NCI-H1105 (cell line): ENCODE measurements at regions not wholly inside any gene's neighbourhood (a gene's known extent, or its start where the extent isn't known, plus 50 kb on each side); places are given as distances from the start of the nearest gene placed in this dataset.

Experiments
- DNase-seq: peaks from one replicate; lab custom pipeline; 2025; lab: John Stamatoyannopoulos, UW

DNA sequence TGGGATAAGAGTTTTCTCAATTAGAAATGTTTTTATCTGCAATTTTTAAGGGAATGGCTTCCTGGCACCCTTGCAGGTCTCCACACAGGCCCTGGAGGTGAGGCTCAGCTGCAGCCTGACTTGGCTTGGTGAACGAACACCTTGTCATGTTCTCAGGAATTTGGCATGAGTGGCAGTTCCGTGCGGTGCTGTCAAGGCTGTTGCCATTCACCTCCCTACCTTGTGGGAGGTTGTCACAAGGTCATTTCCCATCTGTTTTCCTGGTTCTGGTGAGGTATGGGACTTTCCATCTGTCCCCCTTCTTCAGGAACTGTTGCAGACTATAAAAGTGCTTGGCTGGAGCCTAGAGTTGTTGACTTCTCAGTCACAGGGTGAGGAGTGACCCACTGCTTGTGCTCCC is 82.9 kb downstream of the ELOVL4 start:
- no peak for DNase-seq

DNA sequence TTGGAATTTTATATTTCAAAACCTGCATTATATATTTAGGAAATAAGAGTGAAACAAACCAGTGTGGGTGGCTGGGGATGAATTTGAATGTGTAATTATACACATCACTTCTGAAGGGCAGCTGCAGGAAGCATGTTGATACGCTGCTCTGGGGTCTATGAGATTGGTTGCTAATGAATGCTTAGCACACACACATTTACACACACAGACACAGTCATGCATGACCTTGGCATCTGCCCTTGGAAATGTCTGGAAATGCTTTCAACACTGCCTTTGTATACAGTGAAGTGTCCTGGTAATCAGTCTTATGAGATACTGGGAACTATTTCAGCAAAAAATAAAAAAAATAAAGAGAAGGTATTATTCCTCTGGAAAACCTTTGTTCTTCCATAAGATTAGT is 83.4 kb downstream of the ELOVL4 start:
- peak; percentile 45 for DNase-seq

GRCh38 chr6:79863566-79863965 is 83.8 kb downstream of the ELOVL4 start:
- DNase-seq, result no peak

DNA sequence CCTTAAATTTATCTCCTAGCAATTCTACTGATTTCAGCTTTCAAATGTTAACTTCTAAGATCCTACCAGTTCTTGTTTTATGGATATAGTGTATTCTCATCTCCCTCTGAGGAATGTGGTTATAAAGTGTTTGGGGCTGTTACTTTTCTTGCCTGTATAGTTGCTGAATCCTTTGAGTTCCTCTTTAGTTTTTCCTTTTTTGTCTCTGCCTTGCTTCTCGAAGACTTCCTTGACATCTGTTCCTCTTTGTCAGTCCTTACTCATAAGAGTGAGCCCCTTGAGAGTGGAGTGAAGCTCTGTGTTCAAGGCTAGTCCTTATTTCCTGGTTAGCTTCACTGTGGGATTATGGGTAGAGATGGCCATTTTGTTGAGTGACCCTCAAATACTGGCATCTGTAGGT is 84.6 kb downstream of the ELOVL4 start:
- no peak for DNase-seq

DNA sequence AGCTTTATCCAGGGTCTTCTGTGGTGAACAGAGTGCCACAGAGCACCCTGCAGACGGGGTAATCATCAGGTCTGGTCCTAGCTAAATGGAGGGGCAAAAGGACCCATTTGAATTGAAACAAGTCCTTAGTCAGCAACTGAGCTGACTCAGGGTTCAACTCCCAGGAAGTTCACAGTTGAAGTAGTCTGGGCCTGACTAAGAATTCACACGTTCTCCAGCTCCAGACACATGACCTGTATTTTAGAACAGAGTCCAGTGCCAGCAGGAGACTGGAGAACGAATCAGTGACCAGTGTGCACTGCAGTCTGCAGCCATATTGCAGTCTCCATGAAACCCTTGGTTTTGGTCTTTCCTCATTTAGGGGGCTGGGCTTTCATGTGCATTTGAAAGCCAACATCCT is 85.2 kb downstream of the ELOVL4 start:
- no peak for DNase-seq

DNA sequence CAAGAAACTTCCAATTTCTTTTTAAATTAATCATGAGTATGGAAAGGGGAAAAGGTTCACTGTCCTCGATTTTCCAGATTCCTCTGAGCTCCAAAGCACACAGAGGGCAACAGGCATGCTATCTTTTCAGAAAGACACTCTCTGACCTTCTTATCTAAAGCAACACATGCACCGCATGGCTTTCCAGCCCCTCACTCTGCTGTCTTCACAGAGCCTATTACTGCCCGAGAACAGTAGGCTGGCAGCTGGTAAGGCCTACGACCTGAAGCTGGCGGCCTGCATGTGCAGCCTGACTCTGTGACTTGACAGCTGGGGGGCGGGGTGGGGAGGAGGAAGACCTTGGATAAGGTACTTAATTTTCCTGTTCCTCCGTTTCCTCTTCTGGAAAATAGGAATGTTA is 86.3 kb downstream of the ELOVL4 start:
- no peak for DNase-seq

DNA sequence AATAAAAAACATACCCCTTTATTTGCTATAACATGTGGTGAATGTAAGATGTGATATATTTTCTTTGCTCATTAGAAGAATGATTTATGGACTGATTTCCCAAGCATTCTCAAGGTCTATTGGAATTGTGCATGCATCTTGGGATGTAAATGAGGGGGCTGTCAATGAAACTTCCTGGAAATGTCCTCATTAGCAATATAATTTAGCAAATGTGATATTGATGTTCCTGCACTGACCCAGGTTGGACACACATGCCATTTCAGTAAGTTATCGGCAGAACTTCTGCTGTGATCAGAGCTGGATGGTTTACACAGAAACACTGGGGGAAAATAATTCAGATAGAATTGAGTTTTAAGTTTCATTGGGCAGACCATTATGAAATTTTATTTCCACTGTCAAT is 99.9 kb downstream of the ELOVL4 start:
- DNase-seq, result no peak

- no peak for DNase-seq
These were observed 104.8 kb downstream of the ELOVL4 start for GRCh38 chr6:79842376-79843040.

- DNase-seq, result no peak
These were observed 105.6 kb downstream of the ELOVL4 start for GRCh38 chr6:79841577-79842375.

DNA sequence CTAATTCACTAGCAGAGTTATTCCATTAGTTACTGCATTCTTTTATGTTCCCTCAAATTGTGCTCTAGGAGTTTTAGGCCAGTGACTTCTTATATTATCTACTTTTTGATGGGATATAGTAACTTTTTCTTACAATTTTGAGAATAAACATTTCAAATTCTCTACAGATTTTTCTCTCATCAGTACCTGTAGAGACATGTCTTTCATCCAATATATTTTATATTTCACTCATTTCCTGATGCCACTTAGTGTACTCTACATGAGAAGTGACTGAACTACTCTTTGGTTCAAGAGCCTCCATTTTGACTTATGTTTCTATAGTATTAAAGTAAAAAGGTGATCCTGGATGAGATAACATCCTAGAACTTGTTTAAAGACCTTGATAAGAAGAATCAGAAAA is 108.5 kb downstream of the ELOVL4 start:
- DNase-seq, result no peak

DNA sequence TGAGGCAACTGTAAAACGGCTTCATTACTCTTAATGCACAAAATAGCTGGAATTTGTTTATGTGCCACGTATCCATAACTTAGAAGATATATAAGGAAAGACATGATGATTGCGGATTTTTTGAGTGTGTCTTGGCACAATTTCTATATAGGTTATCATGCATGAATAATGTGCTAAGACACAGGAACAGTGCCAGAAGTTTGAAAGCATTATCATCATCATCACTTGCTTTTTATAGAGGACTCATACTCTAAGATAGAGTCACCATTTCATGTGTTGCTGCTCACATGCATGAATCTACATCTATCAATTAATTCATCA is 113.4 kb downstream of the ELOVL4 start:
- no peak for DNase-seq

DNA sequence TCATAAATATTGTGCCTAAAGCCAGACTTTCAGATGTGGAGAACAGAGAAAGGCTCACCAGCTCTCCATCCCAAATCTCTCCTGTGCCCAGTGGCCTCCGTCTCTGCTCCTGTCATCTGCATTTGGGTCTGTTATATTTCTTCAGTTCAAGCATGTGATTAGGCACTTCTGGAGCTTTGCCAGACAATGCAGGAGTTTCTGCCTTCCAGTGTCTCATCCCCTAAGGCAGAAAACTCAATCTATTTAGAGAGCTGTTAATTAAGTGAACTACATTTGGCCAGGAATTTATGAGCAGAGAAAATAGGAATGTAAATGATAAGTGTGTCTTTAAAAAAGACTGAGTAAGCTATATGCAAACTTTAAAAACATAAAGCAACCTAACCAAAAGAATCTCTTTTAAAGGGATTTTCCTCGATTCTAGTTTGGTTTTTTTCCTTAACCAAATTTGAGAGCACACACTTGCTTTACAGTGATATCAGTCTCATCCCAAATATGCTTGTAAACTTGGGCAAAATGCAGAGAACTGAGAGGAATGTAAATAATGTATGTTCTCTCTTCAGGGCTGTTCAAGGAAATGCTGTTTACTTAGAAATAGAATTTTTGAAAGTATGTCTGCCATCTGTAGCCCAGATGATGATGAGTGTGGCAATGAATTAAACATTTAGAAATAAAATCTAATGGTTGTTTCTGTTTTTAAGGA is 113.9 kb downstream of the ELOVL4 start:
- DNase-seq, result peak; percentile 58

- no peak for DNase-seq
These were observed 114.6 kb downstream of the ELOVL4 start for GRCh38 chr6:79832723-79833122.

DNA sequence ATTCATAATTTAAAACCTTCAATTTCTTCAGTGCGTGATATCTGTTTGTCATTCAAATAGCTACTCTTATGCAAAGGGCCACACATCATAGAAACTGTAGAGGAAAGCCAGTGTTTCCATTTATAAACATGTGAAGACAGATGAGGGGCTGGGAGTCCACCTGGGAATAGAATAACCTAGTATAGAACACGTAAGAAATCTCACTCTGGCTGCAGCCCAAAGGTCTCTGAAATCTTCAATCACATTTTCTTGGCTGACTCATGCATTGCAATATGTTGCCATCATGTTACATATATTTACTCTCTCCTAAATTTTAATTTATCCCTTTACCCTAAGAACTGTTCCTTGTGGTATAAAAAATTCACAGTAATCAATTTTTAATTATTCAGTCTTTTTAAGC is 123.2 kb downstream of the ELOVL4 start:
- no peak for DNase-seq

- DNase-seq, result no peak
These were observed 125.5 kb downstream of the ELOVL4 start for GRCh38 chr6:79821859-79822258.

DNA sequence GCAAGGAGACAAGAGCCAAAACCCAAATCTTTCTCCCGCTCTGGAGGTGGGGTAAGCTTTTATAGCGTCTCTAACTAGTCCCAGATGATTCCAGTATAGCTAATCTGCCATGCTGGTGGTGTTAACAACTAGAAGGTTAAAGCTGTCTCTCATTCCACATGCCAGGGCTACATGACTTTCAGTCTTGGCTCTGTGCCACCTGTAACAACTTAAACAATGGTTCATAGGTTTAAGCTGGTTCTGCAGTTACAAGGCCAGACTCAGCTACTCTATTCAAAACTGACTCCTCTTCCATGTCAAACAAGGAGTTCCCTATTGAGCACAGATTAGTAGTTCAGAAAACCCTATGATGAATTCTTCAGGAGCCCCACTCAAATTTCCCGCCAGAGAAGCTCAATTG is 128.9 kb downstream of the ELOVL4 start:
- peak; percentile 33 for DNase-seq

GRCh38 chr6:79814940-79815339 is 132.4 kb downstream of the ELOVL4 start:
- no peak for DNase-seq

GRCh38 chr6:79813854-79814709 is 133.3 kb downstream of the ELOVL4 start:
- peak; percentile 71 for DNase-seq

- no peak for DNase-seq
These were observed 134.1 kb downstream of the ELOVL4 start for GRCh38 chr6:79813143-79813850.

DNA sequence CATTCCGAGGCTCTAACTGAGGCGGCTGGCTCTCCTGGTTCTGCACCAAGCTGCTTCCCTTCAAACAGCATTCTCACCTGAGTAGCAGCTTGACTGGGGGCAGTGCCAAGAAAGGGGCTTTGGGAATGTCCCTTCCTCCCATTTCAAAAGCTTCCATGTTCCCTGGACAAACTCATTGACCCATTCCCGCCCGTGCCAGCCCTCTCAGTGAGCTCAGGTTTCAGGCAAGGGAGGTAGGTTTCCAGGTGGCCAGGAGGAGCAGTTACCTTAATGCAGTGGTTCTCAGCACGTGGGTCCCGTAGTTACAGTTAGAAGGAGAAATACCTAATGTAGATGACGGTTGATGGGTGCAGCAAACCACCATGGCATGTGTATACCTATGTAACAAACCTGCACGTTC is 135.2 kb downstream of the ELOVL4 start:
- no peak for DNase-seq

- DNase-seq, result peak; percentile 68
These were observed 136.5 kb downstream of the ELOVL4 start for GRCh38 chr6:79810871-79811270.
